GM21515 (cell line): ENCODE measurements at regions not wholly inside any gene's neighbourhood (a gene's known extent, or its start where the extent isn't known, plus 50 kb on each side); places are given as distances from the start of the nearest gene placed in this dataset.

Experiments used
- ATAC-seq: cut with Tn5 transposase; IDR thresholded peaks from one replicate; pipeline ENCODE4 v1.9.1; 2021; ENCODE audit not compliant: unreplicated experiment

GRCh38 chr7:136076954-136077353 is 99.8 kb upstream of the MTPN start:
- ATAC-seq, result no peak

DNA sequence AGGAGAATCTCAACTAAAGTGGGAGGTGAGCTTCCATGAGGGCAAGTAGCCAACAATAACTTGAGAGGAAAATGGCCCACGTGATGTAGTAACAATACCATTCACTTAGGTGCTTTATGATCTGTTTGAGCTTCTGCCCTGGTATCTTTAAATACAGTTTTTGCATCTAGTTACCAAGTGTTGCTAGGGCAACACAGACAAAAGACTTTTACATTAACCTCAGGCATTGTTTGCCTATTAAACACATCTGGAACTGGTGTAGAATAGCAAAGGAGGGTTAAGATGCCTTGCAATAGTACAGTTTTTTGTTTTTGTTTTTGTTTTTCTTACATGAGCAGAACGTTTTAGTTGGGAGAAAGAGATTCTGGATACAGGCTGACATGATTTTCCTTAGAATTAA is 97.7 kb upstream of the MTPN start:
- no peak for ATAC-seq

GRCh38 chr7:136072447-136072846 is 95.3 kb upstream of the MTPN start:
- no peak for ATAC-seq

DNA sequence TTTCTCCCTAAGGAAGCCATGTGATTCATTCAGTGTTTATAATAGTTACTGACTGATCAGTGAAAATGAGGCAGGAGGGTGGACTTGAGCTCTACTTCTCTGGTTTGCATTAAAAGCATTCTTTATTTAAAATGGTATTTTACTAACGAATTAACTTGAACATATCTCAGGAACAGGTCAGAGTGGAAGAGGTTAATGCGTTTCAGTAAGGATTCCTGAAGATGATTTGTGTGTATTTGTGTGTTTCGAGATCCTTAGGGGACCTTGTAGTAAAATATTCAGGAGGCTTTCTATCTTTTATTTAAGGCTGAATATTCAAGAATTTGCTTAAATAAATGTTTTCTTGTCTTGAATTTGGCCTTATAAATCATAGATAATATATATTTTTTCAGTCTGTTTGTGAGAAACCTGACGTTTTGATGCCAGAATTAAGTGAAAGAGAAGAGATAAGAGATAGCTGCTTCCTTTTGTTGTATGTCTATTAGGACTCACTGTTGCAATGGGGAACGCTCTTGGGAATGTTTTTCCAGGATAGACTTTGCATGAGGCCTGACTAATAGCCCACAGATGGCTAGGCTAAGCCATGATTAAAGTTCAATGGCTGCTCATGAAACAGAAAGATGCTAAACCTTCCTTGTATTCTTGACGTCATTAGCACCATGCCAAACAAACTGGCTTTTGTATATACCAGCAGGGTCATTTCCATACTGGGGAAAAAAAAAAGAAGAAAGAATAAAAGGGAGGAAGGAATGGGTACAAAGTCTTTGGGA is 93.8 kb upstream of the MTPN start:
- no peak for ATAC-seq

- no peak for ATAC-seq
Measured at GRCh38 chr7:136069840-136070529, 92.8 kb upstream of the MTPN start.

DNA sequence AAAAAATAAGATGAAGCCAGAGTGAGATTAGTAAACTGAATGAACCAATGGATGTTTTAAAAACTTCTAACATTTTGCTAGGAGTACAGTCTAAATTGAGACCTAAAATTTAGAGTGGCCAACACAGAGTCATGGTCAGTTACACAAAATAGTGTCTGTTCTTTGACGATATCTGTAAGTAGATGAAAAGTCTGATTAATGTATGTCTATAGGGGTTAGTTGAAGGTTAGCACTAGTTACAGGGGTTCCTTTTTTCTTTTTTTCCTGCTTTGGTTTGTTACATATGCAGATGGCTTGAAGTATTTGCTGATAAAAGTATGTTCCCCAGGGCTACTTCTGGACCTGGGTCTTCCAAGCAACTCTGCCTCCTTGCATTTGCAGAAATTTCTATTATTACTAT is 90.1 kb upstream of the MTPN start:
- no peak for ATAC-seq

DNA sequence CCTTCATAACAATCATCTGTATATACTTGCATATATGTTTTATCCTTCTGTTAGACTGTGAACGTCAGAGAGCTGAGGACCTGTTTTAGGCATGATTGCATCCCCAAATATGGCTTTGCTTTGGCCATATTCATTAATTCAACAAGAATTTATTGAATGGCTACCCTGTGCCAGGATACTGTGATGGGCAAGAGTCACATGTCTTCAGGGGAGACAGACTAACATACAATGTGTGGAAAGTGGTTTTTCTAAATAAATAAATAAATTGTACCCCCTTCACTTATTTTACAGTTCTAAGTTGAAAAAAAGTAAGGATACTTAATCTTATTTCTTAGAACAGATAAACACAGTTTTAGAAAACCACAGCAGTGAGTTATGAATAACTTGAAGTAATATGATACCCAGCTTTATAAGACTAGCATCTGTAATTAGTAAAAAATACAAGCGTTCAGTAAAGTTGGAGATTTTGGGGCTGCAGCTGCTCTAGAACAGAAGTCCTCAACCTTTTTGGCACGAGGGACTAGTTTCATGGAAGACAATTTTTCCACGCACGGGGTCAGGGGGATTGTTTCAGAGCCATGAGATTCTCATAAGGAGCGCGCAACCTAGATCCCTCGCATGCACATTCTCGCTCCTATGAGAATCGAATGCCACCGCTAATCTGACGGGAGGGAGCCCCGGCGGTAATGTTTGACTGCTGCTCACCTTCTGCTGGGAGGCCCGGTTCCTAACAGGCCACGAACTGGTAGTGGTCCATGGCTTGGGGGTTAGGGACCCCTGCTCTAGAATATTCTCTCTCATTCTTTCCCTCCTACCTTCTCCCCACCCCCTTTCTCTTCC is 89.4 kb upstream of the MTPN start:
- ATAC-seq, result no peak

DNA sequence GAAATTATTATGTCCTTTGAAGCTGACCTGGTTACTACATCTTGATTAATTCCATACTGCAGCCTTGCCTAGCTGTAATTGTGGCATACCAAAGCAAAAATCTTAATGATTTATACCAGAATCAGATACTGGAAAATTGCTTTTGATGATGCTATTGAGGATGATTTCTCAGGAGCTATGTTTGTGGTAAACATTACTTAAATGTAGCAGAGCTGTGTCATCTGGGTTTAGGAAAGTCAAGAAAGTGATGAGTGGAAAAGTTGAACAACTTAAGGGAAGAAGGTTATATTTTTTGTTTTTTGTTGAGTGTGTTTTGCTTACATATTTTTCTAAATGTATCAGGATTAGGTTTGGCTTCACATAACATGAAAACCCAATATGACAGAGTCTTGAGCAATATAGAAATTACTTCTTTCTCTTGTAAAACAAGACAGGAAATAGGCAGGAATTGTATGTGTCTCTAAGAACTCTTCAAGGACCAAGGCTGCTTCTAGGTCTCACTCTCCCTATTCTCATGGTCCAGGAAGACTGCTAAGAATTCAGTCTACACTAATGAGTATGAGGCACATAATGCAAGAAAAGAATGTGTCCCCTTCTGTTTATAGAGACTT is 87.6 kb upstream of the MTPN start:
- ATAC-seq, result no peak

GRCh38 chr7:136064081-136064480 is 86.9 kb upstream of the MTPN start:
- ATAC-seq, result no peak

GRCh38 chr7:136063326-136063666 is 86.1 kb upstream of the MTPN start:
- ATAC-seq, result no peak

DNA sequence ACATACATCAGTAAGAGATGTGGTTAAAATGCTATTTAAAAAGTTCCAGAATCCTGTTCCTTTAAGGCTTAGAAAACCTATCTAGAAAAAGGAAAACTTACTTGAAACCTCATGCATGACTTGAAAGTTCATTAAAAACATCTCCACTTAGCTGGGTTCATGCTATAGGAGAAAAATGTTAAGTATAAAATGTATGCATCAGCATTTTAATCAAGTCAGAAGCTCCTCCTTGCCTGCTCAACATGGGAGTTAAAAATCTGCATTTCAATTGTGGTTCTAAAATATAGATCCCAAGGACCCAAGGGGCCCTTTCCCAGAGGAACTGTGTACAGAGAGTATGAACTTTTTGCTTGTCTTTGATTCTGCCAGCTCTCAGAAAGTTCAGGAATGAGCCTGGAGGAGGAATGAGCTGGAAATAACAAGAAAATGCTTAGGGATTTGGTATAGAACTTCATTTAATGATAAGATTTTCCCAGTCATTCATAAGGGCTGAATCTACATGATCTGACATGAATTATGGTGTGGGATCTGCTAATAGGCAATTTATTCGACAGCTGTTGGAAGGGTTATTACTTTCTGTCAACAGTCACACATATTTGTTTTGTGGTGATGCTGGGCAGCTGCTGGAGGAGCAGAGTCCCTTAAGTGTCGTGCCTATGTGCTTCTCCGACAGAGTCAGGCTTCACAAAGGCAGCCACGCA is 85.6 kb upstream of the MTPN start:
- ATAC-seq, result no peak

- ATAC-seq, result no peak
Measured at GRCh38 chr7:136061433-136061832, 84.3 kb upstream of the MTPN start.

- ATAC-seq, result no peak
Measured at GRCh38 chr7:136058546-136058945, 81.4 kb upstream of the MTPN start.

GRCh38 chr7:136057509-136057908 is 80.3 kb upstream of the MTPN start:
- no peak for ATAC-seq

DNA sequence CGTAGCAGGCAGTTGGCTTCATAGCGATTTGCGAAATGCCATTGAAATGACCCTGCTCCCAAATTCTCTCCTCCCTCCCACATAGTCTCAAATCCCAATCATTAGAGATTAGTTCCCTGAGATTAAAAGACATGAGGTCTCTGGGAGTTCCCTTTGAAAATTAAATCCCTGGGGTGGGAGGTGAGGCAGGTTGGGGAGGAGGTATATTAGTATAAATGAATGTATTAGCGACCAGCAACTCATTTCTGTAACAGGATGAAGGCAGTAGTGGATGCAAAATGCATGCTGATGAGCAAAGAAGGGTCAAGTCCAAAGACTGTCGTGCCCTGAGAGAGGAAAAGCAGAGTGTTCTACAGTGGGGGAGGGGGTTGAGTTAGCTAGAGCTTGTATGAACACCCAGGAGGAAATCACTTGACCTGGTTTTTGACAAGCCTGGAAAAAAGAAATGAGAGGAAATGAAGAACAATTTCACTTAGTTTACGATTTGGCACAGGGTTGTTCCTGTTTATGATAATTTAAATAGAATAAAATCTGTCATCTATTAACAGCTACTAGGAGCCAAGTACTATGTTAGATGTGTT is 79.6 kb upstream of the MTPN start:
- no peak for ATAC-seq

GRCh38 chr7:136055266-136055665 is 78.1 kb upstream of the MTPN start:
- ATAC-seq, result no peak

DNA sequence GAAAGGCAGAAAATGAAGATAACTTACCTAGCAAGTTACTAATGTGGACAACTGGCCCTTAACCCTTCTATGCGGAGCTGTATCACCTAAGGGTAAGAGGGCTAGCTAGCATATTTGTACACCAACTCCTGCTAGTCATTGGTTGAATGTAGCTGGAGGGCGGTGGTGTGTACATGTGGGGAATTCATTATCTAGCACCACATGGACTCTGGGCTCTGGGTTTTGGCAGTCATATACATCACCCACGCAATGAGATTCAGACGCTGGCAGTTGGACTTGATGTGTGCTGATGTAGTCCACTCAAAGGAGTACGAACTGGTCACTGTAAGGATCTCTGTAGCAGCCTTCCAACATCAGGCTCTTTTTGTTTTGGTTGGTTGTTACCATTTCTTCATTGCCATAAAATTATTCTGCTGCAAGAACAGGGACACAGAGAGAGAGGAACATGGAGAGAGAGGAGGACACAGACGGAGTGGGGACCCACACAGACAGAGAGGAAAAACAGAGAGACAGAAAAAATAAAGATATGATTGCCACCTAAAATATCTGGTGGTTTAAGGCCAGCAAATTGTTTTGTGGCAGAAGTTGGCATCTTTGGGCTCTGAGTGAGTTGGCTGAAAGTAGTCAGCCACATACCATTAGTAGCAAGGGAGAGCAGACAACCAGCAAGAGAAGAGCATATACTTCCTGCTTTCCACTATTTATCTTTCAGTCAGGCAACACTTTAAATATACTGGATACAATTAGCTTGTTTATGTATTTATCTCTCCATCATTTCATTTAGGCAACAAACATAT is 76.7 kb upstream of the MTPN start:
- ATAC-seq, result no peak

- ATAC-seq, result no peak
Measured at GRCh38 chr7:136051203-136051928, 74.2 kb upstream of the MTPN start.

DNA sequence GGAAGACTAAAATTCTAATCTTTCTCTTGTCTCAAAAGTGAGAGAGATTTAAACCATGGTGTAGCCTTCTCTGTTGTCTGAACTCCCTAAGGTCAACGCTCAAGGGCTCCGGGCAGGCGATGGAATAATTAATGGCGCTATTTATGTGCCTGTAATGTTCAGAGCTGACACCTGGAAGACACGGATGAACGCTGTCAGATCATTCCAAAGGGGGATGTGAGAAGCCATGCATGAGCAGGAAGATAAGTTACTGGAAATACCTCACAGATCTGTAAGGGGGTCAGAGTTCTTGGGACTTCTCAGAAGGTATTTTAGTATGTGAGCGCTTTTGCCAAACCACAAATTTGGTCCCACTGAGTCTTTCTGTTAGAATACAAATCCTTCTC is 73.3 kb upstream of the MTPN start:
- ATAC-seq, result no peak
